ENCODE measurements at regions not wholly inside any gene's neighbourhood (a gene's known extent, or its start where the extent isn't known, plus 50 kb on each side); places are given as distances from the start of the nearest gene placed in this dataset.

GRCh38 chr2:122856696-122857095 lies 1101.2 kb downstream of the TSN start:
- no peak overlapping the region for H3K4me2 ChIP-seq (ENCODE audit: insufficient read depth, low read length)
- no TSS peak for BruUV-seq (replicated peaks)
- in situ Hi-C loops (cut with MboI) = no loop called here
- no peaks in the 10 kb centered on the region for H3K4me1 ChIP-seq (replicated peaks in 1 of 2; ENCODE audit: control insufficient read depth in 2 of 2, insufficient read depth in 2 of 2, low read length in 2 of 2)
- ATAC-seq = no peak
- POLR2A ChIA-PET = no interaction called here
- WGBS (ENCODE audit: insufficient coverage, low coverage, missing lambda C conversion rate) = 0% methylated on average over 5 of the region's 5 CpGs
- H2AFZ ChIP-seq (ENCODE audit: low read depth, low read length) = no peak overlapping the region
- TF ChIP-seq RUNX1 (IDR thresholded peaks at IDR 0.05; ENCODE audit: low read depth) (no peak), ZNF41 (CRISPR knock-in tag; conservative IDR thresholded peaks at IDR 0.05) (no peak), EZH2 (IDR thresholded peaks at IDR 0.05; ENCODE audit: borderline replicate concordance, low read depth, low read length) (no peak), NELFE (IDR thresholded peaks at IDR 0.05; ENCODE audit: insufficient read depth, insufficient read length) (no peak)
- H3K9me1 ChIP-seq (ENCODE audit: control insufficient read depth, insufficient read depth, low read length) = no peaks in the 10 kb centered on the region
- no peaks in the 10 kb centered on the region for H3K36me3 ChIP-seq (ENCODE audit: control insufficient read depth, insufficient read depth, low read length)
- DNase-seq (ENCODE audit: extremely low read depth in 1 of 4, low spot score in 3 of 4) = no peak
- intact Hi-C loops (cut with micrococcal nuclease) = no loop called here
- no peak overlapping the region for H3K27ac ChIP-seq (ENCODE audit: extremely low read depth, low read depth, low read length)
- no peaks in the 10 kb centered on the region for H3K79me2 ChIP-seq (ENCODE audit: control insufficient read depth, insufficient read depth, low read length)
- FAIRE-seq = no peak
- no peak overlapping the region for H3K9ac ChIP-seq (ENCODE audit: insufficient read depth in 1 of 2, low read depth in 2 of 2, low read length in 2 of 2)
- CTCF ChIA-PET (ENCODE audit: low intra/inter-chr PET ratio) = no interaction called here
- no peak overlapping the region for H3K4me3 ChIP-seq
- no peaks in the 10 kb centered on the region for H3K27me3 ChIP-seq (ENCODE audit: control insufficient read depth in 2 of 2, insufficient read depth in 2 of 2, low read length in 2 of 2)
- no peaks in the 10 kb centered on the region for H4K20me1 ChIP-seq (replicated peaks; ENCODE audit: control insufficient read depth, insufficient read depth, low read length)
- no peaks in the 10 kb centered on the region; the same call in 1 of the 2 replicates for H3K9me3 ChIP-seq (replicated peaks; ENCODE audit: control insufficient read depth, insufficient read depth, low read depth, low read length)

DNA sequence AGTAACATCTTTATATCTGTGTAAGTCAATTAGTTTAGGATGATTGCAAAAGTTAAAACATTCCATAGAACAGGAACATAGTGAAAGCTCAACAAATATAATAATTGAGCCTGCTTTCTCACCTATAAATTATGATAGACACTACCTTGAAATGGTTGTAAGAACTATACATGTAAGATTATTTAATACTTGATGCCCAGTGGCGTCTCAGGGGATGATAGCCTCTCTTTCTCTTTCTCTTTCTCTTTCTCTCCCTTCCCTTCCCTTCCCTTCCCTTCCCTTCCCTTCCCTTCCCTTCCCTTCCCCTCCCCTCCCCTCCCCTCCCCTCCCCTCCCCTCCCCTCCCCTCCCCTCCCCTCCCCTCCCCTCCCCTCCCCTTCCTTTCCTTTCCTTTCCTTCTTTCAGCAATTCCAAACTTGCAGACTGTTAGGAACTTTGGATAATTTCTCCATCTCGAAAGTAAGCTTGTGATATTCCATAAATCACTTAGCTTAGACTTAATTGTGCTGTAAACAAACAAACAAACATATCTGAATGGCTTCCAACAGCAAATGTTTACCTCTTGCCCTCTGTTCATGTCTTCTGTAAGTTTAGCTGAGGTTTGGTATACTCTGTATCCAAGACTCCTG lies 1102.7 kb downstream of the TSN start:
- Histone ChIP-seq H4K20me1 (replicated peaks; ENCODE audit: control insufficient read depth, insufficient read depth, low read length) (no peaks in the 10 kb centered on the region), H3K4me1 (replicated peaks in 1 of 2; ENCODE audit: control insufficient read depth in 2 of 2, insufficient read depth in 2 of 2, low read length in 2 of 2) (no peaks in the 10 kb centered on the region), H3K4me3 (no peak overlapping the region), H3K4me2 (ENCODE audit: insufficient read depth, low read length) (no peak overlapping the region), H3K79me2 (ENCODE audit: control insufficient read depth, insufficient read depth, low read length) (no peaks in the 10 kb centered on the region), H3K9me3 (replicated peaks; ENCODE audit: control insufficient read depth, insufficient read depth, low read depth, low read length) (no peaks in the 10 kb centered on the region; the same call in 1 of the 2 replicates), H3K27me3 (ENCODE audit: control insufficient read depth in 2 of 2, insufficient read depth in 2 of 2, low read length in 2 of 2) (no peaks in the 10 kb centered on the region), H3K9me1 (ENCODE audit: control insufficient read depth, insufficient read depth, low read length) (no peaks in the 10 kb centered on the region), H3K27ac (ENCODE audit: extremely low read depth, low read depth, low read length) (no peak overlapping the region), H3K9ac (ENCODE audit: insufficient read depth in 1 of 2, low read depth in 2 of 2, low read length in 2 of 2) (no peak overlapping the region), H3K36me3 (ENCODE audit: control insufficient read depth, insufficient read depth, low read length) (no peaks in the 10 kb centered on the region), H2AFZ (ENCODE audit: low read depth, low read length) (no peak overlapping the region)
- DNase-seq (ENCODE audit: extremely low read depth in 1 of 4, low spot score in 3 of 4) (no peak), FAIRE-seq (no peak), ATAC-seq (no peak)
- BruUV-seq (replicated peaks) = no TSS peak
- intact Hi-C loops (cut with micrococcal nuclease) = no loop called here
- POLR2A ChIA-PET = no interaction called here
- 0% methylated on average over 1 of the region's 2 CpGs for WGBS (ENCODE audit: insufficient coverage, low coverage, missing lambda C conversion rate)
- CTCF ChIA-PET (ENCODE audit: low intra/inter-chr PET ratio) = no interaction called here
- in situ Hi-C loops (cut with MboI) = no loop called here
- peak; percentile 86 for TF ChIP-seq HNRNPK (IDR thresholded peaks at IDR 0.05; ENCODE audit: low read depth, low read length, poor library complexity, severe bottlenecking)
- no peak for TF ChIP-seq HEY1 (CRISPR knock-in tag; IDR thresholded peaks at IDR 0.05; ENCODE audit: borderline replicate concordance)
- TF ChIP-seq HLTF (IDR thresholded peaks at IDR 0.05) = no peak
- TF ChIP-seq, protein P1, sequence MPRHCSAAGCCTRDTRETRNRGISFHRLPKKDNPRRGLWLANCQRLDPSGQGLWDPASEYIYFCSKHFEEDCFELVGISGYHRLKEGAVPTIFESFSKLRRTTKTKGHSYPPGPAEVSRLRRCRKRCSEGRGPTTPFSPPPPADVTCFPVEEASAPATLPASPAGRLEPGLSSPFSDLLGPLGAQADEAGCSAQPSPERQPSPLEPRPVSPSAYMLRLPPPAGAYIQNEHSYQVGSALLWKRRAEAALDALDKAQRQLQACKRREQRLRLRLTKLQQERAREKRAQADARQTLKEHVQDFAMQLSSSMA (CRISPR knock-in tag; IDR thresholded peaks at IDR 0.05) = no peak
- TF ChIP-seq PCBP1 (IDR thresholded peaks at IDR 0.05; ENCODE audit: low read depth, low read length, poor library complexity, severe bottlenecking) = peak; percentile 71
- TF ChIP-seq ZNF764 (CRISPR knock-in tag; IDR thresholded peaks at IDR 0.05; ENCODE audit: low read depth) = no peak
- TF ChIP-seq, protein P2, sequence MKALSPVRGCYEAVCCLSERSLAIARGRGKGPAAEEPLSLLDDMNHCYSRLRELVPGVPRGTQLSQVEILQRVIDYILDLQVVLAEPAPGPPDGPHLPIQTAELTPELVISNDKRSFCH (CRISPR knock-in tag; IDR thresholded peaks at IDR 0.05) = no peak
- TF ChIP-seq, protein P2 (tag; IDR thresholded peaks at IDR 0.05) = no peak
- peak; percentile 49 for TF ChIP-seq PCBP2 (IDR thresholded peaks at IDR 0.05; ENCODE audit: low read depth, low read length, poor library complexity, severe bottlenecking)
- no peak for TF ChIP-seq KAT7 (CRISPR knock-in tag; IDR thresholded peaks at IDR 0.05; ENCODE audit: borderline replicate concordance)
- TF ChIP-seq CREB5 (CRISPR knock-in tag; IDR thresholded peaks at IDR 0.05) = no peak
